Endothelial cell of umbilical vein (primary cell): ENCODE measurements at regions not wholly inside any gene's neighbourhood (a gene's known extent, or its start where the extent isn't known, plus 50 kb on each side); places are given as distances from the start of the nearest gene placed in this dataset.

Source experiments
- BruUV-seq: library from RNA; stranded (reverse); fragments of 400-500 nt; replicated peaks from 2 replicates; lab custom pipeline; 2021; lab: Mats Ljungman, UMichigan
- CTCF ChIA-PET: fragments of 300-600, 350-600 bp; sonication (Branson Sonifier 250); formaldehyde crosslinking; loops from one replicate; lab custom pipeline; 2021; ENCODE audit warnings: antibody characterized with exemption, inconsistent platforms; lab: Charles Lee
- POLR2A ChIA-PET: fragments of 300-600, 350-600 bp; sonication (Branson Sonifier 250); formaldehyde crosslinking; loops from one replicate; lab custom pipeline; 2021; ENCODE audit warnings: antibody characterized with exemption, inconsistent platforms; lab: Charles Lee
- DNase-seq: peaks from one replicate; pipeline ENCODE4 v3.0.0-alpha.2; 2011; ENCODE audit warnings: low read depth, low spot score
- FAIRE-seq: peaks from 2 replicates; lab custom pipeline; 2011; peaks lifted over from hg19 to GRCh38; lab: Jason Lieb, UNC
- H2AFZ ChIP-seq: 2 replicates; pipeline ENCODE4 v1.6.0; 2012; ENCODE audit warnings: low read depth, low read length, control low read depth, inconsistent platforms
- H3K27ac ChIP-seq: 2 replicates; pipeline ENCODE4 v1.5.1; 2011; ENCODE audit warnings: low read depth, mild to moderate bottlenecking, control low read depth, low read length, moderate library complexity; ENCODE audit not compliant: insufficient read depth
- H3K27me3 ChIP-seq, 2 experiments: 2 replicates each; pipeline versions ENCODE4 v1.6.0 to v1.6.1; 2011; ENCODE audit warnings: low read length in 2 of 2, mixed read lengths in 1 of 2; ENCODE audit not compliant: control insufficient read depth in 2 of 2, insufficient read depth in 2 of 2
- H3K36me3 ChIP-seq, 2 experiments: 2 replicates in 1 of 2; 3 replicates in 1 of 2; pipeline ENCODE4 v1.5.1; 2011; ENCODE audit warnings: low read length in 2 of 2, mild to moderate bottlenecking in 1 of 2, moderate library complexity in 1 of 2; ENCODE audit not compliant: control insufficient read depth in 2 of 2, insufficient read depth in 2 of 2; ENCODE audit errors: extremely low read depth in 1 of 2
- H3K4me1 ChIP-seq: 3 replicates; pipeline ENCODE4 v1.5.1; 2011; ENCODE audit warnings: mild to moderate bottlenecking, low read length; ENCODE audit not compliant: control insufficient read depth, insufficient read depth; ENCODE audit errors: extremely low read depth
- H3K4me2 ChIP-seq: 2 replicates; pipeline ENCODE4 v1.6.1; 2011; ENCODE audit warnings: low read length, control low read depth, mixed read lengths; ENCODE audit not compliant: insufficient read depth
- H3K4me3 ChIP-seq, 3 experiments: fragments of 200-600 bp in 1 of 3; sonication (generic), shearing (Covaris generic) in 1 of 3; replicated peaks in 1 of 3; 2 replicates each; pipeline ENCODE4 v1.5.1; 2011 to 2016; ENCODE audit warnings: control low read depth in 3 of 3, low read length in 3 of 3, mild to moderate bottlenecking in 2 of 3, inconsistent platforms in 1 of 3, low read depth in 1 of 3, moderate library complexity in 1 of 3; ENCODE audit not compliant: insufficient read depth in 1 of 3
- H3K79me2 ChIP-seq: 2 replicates; pipeline ENCODE4 v1.6.0; 2012; ENCODE audit warnings: low read length, inconsistent platforms; ENCODE audit not compliant: control insufficient read depth, insufficient read depth
- H3K9ac ChIP-seq: replicated peaks from 2 replicates; pipeline ENCODE3; 2011; ENCODE audit warnings: low read length, control low read depth; ENCODE audit not compliant: insufficient read depth; ENCODE audit errors: extremely low read depth
- H3K9me1 ChIP-seq: replicated peaks from 3 replicates; pipeline ENCODE4 v1.6.0; 2011; ENCODE audit warnings: mild to moderate bottlenecking, low read length; ENCODE audit not compliant: control insufficient read depth, insufficient read depth; ENCODE audit errors: extremely low read depth
- H3K9me3 ChIP-seq: replicated peaks from 2 replicates; pipeline ENCODE4 v1.5.1; 2012; ENCODE audit warnings: low read length, inconsistent platforms; ENCODE audit not compliant: control insufficient read depth, insufficient read depth
- H4K20me1 ChIP-seq: replicated peaks from 2 replicates; pipeline ENCODE3; 2011; ENCODE audit warnings: mild to moderate bottlenecking, low read length; ENCODE audit not compliant: control insufficient read depth, insufficient read depth; ENCODE audit errors: extremely low read depth
- EZH2 ChIP-seq: IDR thresholded peaks from 2 replicates; pipeline ENCODE4 v1.6.1; 2012; ENCODE audit warnings: borderline replicate concordance, low read depth, mild to moderate bottlenecking, moderate library complexity, low read length, inconsistent platforms; ENCODE audit not compliant: severe bottlenecking
- FOS ChIP-seq: IDR thresholded peaks from 2 replicates; pipeline ENCODE4 v1.6.1; 2011; ENCODE audit warnings: mild to moderate bottlenecking, low read length, moderate library complexity, borderline replicate concordance; ENCODE audit not compliant: insufficient read depth
- GATA2 ChIP-seq: IDR thresholded peaks from 2 replicates; pipeline ENCODE4 v1.7.0; 2011; ENCODE audit warnings: low read depth, mild to moderate bottlenecking, moderate library complexity, mixed read lengths, low read length; ENCODE audit not compliant: insufficient read length, insufficient read depth
- JUN ChIP-seq: IDR thresholded peaks from 2 replicates; pipeline ENCODE4 v1.6.1; 2011; ENCODE audit warnings: borderline replicate concordance, low read depth; ENCODE audit not compliant: insufficient read length, insufficient read depth
- MAX ChIP-seq: IDR thresholded peaks from 2 replicates; pipeline ENCODE4 v1.6.1; 2011; ENCODE audit not compliant: insufficient read depth, insufficient read length
- MYC ChIP-seq: IDR thresholded peaks from one replicate; pipeline ENCODE4 v1.6.1; 2011; ENCODE audit warnings: mild to moderate bottlenecking, low read depth, low read length
- POLR2A ChIP-seq: IDR thresholded peaks from 2 replicates; pipeline ENCODE4 v1.6.1; 2012; ENCODE audit warnings: low read depth, mild to moderate bottlenecking, control low read depth, low read length
- POLR2AphosphoS5 ChIP-seq: IDR thresholded peaks from 2 replicates; pipeline ENCODE4 v1.6.1; 2012; ENCODE audit warnings: low read depth, mild to moderate bottlenecking, control low read depth, low read length, moderate library complexity; ENCODE audit not compliant: insufficient read depth
- dilution Hi-C: fragments of 300-500 bp; cut with MboI; formaldehyde crosslinking; loops from one replicate; pipeline ENCODE4 v1.15.0; 2019; ENCODE audit warnings: low sequenced_read_pairs; ENCODE audit not compliant: extremely low pct_ligation_motif_present
- intact Hi-C: fragments of 100-400 bp; cut with micrococcal nuclease; formaldehyde crosslinking; loops from one replicate; pipeline ENCODE4 v1.10.0; 2022
- TF ChIP-seq, protein P1 (sequence below), 2 donors: IDR thresholded peaks; 1 replicate in 1 of 2; 2 replicates in 1 of 2; pipeline ENCODE4 v1.5.1; 2011; ENCODE audit warnings: low read length in 2 of 2, mild to moderate bottlenecking in 2 of 2, moderate library complexity in 2 of 2, control low read depth in 1 of 2, inconsistent platforms in 1 of 2, low read depth in 1 of 2; ENCODE audit not compliant: insufficient read depth in 1 of 2; ENCODE audit errors: extremely low read depth in 1 of 2

GRCh38 chr5:82662340-82662739, 384.2 kb upstream of the RPS23 start:
- dilution Hi-C loops, result no loop called here

More at GRCh38 chr5:82662340-82662739, 384.2 kb upstream of the RPS23 start:
- no peaks in the 10 kb centered on the region for H3K36me3 ChIP-seq
- no peak overlapping the region for H3K4me2 ChIP-seq
- FAIRE-seq (no peak), DNase-seq (no peak)
- H3K27ac ChIP-seq, result no peak overlapping the region
- H2AFZ ChIP-seq, result no peak overlapping the region
- TF ChIP-seq MYC (no peak), POLR2A (no peak), EZH2 (no peak), FOS (no peak), POLR2AphosphoS5 (no peak), JUN (no peak), GATA2 (no peak), MAX (no peak)
- TF ChIP-seq, protein P1, sequence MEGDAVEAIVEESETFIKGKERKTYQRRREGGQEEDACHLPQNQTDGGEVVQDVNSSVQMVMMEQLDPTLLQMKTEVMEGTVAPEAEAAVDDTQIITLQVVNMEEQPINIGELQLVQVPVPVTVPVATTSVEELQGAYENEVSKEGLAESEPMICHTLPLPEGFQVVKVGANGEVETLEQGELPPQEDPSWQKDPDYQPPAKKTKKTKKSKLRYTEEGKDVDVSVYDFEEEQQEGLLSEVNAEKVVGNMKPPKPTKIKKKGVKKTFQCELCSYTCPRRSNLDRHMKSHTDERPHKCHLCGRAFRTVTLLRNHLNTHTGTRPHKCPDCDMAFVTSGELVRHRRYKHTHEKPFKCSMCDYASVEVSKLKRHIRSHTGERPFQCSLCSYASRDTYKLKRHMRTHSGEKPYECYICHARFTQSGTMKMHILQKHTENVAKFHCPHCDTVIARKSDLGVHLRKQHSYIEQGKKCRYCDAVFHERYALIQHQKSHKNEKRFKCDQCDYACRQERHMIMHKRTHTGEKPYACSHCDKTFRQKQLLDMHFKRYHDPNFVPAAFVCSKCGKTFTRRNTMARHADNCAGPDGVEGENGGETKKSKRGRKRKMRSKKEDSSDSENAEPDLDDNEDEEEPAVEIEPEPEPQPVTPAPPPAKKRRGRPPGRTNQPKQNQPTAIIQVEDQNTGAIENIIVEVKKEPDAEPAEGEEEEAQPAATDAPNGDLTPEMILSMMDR (IDR thresholded peaks at IDR 0.05; ENCODE audit: extremely low read depth in 1 of 2, insufficient read depth in 1 of 2, low read depth in 1 of 2, low read length in 2 of 2), result no peak
- POLR2A ChIA-PET, result no interaction called here
- CTCF ChIA-PET, result no interaction called here
- no TSS peak for BruUV-seq
- H3K27me3 ChIP-seq, result peaks cover 0 to 2% of the 10 kb centered on the region in 2 experiments
- no peaks in the 10 kb centered on the region for H3K4me1 ChIP-seq
- H4K20me1 ChIP-seq, result no peaks in the 10 kb centered on the region
- intact Hi-C loops, result loop anchor here (1.0 kb wide), 1 partner anchor 35 kb away; no protein-coding TSS in a partner anchor
- H3K9ac ChIP-seq, result no peak overlapping the region
- H3K9me1 ChIP-seq, result no peaks in the 10 kb centered on the region
- no peaks in the 10 kb centered on the region for H3K9me3 ChIP-seq
- no peaks in the 10 kb centered on the region for H3K79me2 ChIP-seq
- H3K4me3 ChIP-seq, result no peak overlapping the region
